ENCODE measurements at regions not wholly inside any gene's neighbourhood (a gene's known extent, or its start where the extent isn't known, plus 50 kb on each side); places are given as distances from the start of the nearest gene placed in this dataset.

DNA sequence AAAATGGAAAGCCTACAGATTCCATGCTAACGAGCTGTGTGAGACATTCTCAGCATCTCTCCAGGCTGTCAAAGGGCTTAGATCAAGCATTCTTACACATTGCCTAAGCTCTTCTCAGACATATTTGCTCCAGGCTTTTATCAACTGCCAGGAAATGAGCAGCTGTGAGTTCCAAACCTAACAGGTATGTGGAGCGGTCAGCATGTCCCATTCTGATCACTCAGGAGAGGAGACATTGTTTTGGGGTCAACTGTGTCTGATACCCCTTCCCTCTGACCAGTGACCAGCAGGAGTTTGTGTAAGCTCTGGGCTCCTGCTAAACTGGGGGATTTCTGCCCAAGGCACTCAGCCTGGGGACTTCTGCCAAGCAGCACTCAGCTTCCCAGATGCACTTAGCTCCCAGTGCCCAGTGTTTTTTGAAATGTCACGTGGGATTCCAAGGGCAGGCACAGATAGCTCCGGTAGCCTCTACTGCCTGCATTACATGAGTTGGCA is 229.1 kb downstream of the SEC61B start:
- H3K9me3 ChIP-seq (ENCODE audit: low read depth, low read length, poor library complexity, severe bottlenecking): no peaks in the 10 kb centered on the region
- no peak overlapping the region for H3K4me3 ChIP-seq (ENCODE audit: low read depth, low read length, poor library complexity, severe bottlenecking)
- CTCF ChIA-PET: no interaction called here
- DNase-seq (ENCODE audit: low spot score): no peak
- POLR2A ChIA-PET (ENCODE audit: low non-redundant PET): no interaction called here
- no peaks in the 10 kb centered on the region for H3K27me3 ChIP-seq (replicated peaks; ENCODE audit: insufficient read depth, low read depth, low read length, poor library complexity)
- no peak overlapping the region for H3K27ac ChIP-seq (ENCODE audit: low read depth, low read length, poor library complexity, severe bottlenecking)
- H3K36me3 ChIP-seq (ENCODE audit: insufficient read depth, low read length, poor library complexity, severe bottlenecking): no peaks in the 10 kb centered on the region
- BruUV-seq (replicated peaks): no TSS peak
- H3K4me1 ChIP-seq (ENCODE audit: insufficient read depth, low read length, poor library complexity, severe bottlenecking): peaks cover 4% of the 10 kb centered on the region
- intact Hi-C loops (cut with micrococcal nuclease; ENCODE audit: unreplicated experiment): no loop called here
- TF ChIP-seq, protein P1, sequence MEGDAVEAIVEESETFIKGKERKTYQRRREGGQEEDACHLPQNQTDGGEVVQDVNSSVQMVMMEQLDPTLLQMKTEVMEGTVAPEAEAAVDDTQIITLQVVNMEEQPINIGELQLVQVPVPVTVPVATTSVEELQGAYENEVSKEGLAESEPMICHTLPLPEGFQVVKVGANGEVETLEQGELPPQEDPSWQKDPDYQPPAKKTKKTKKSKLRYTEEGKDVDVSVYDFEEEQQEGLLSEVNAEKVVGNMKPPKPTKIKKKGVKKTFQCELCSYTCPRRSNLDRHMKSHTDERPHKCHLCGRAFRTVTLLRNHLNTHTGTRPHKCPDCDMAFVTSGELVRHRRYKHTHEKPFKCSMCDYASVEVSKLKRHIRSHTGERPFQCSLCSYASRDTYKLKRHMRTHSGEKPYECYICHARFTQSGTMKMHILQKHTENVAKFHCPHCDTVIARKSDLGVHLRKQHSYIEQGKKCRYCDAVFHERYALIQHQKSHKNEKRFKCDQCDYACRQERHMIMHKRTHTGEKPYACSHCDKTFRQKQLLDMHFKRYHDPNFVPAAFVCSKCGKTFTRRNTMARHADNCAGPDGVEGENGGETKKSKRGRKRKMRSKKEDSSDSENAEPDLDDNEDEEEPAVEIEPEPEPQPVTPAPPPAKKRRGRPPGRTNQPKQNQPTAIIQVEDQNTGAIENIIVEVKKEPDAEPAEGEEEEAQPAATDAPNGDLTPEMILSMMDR (conservative IDR thresholded peaks at IDR 0.05; ENCODE audit: low read depth, low read length): no peak
- no peak for TF ChIP-seq EZH2 (IDR thresholded peaks at IDR 0.05; ENCODE audit: borderline replicate concordance, low read depth, low read length, poor library complexity, severe bottlenecking)

GRCh38 chr9:99457406-99457805 is 235.3 kb downstream of the SEC61B start:
- TF ChIP-seq, protein P1 (conservative IDR thresholded peaks at IDR 0.05; ENCODE audit: low read depth, low read length): no peak
- no peak for TF ChIP-seq EZH2 (IDR thresholded peaks at IDR 0.05; ENCODE audit: borderline replicate concordance, low read depth, low read length, poor library complexity, severe bottlenecking)
- DNase-seq (ENCODE audit: low spot score): peak; percentile 84
- no peak overlapping the region for H3K4me3 ChIP-seq (ENCODE audit: low read depth, low read length, poor library complexity, severe bottlenecking)
- no peaks in the 10 kb centered on the region for H3K27me3 ChIP-seq (replicated peaks; ENCODE audit: insufficient read depth, low read depth, low read length, poor library complexity)
- BruUV-seq (replicated peaks): no TSS peak
- intact Hi-C loops (cut with micrococcal nuclease; ENCODE audit: unreplicated experiment): loop anchor here (5.0 kb wide), 2 partner anchors 160 to 365 kb away; partner anchors contain the start of gene NR4A3
- POLR2A ChIA-PET (ENCODE audit: low non-redundant PET): no interaction called here
- CTCF ChIA-PET: no interaction called here
- H3K27ac ChIP-seq (ENCODE audit: low read depth, low read length, poor library complexity, severe bottlenecking): peak overlapping the region; percentile 90
- no peaks in the 10 kb centered on the region for H3K36me3 ChIP-seq (ENCODE audit: insufficient read depth, low read length, poor library complexity, severe bottlenecking)
- H3K9me3 ChIP-seq (ENCODE audit: low read depth, low read length, poor library complexity, severe bottlenecking): no peaks in the 10 kb centered on the region
- H3K4me1 ChIP-seq (ENCODE audit: insufficient read depth, low read length, poor library complexity, severe bottlenecking): peaks cover 20% of the 10 kb centered on the region

DNA sequence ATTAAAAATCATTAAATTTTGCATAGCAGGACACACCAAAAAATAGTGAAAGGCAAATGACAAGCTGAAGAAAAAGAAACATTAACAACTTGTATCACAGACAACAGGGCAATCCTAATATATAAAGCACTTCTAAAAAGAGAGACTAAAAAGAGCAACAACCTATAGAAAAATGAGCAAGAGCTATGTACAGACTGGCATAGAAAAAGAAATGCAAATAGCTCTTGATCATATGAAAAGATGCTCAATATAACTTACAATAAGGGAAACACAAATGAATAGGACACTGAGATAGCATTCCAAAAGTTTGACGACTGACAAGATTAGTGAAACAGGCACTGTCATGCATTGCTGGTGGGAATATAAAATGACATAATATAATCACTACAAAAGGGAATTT is 235.9 kb downstream of the SEC61B start:
- POLR2A ChIA-PET (ENCODE audit: low non-redundant PET): no interaction called here
- CTCF ChIA-PET: no interaction called here
- H3K9me3 ChIP-seq (ENCODE audit: low read depth, low read length, poor library complexity, severe bottlenecking): no peaks in the 10 kb centered on the region
- TF ChIP-seq, protein P1 (conservative IDR thresholded peaks at IDR 0.05; ENCODE audit: low read depth, low read length): no peak
- TF ChIP-seq EZH2 (IDR thresholded peaks at IDR 0.05; ENCODE audit: borderline replicate concordance, low read depth, low read length, poor library complexity, severe bottlenecking): no peak
- H3K27me3 ChIP-seq (replicated peaks; ENCODE audit: insufficient read depth, low read depth, low read length, poor library complexity): no peaks in the 10 kb centered on the region
- no peak overlapping the region for H3K4me3 ChIP-seq (ENCODE audit: low read depth, low read length, poor library complexity, severe bottlenecking)
- peaks cover 20% of the 10 kb centered on the region for H3K4me1 ChIP-seq (ENCODE audit: insufficient read depth, low read length, poor library complexity, severe bottlenecking)
- DNase-seq (ENCODE audit: low spot score): peak; percentile 55
- no peaks in the 10 kb centered on the region for H3K36me3 ChIP-seq (ENCODE audit: insufficient read depth, low read length, poor library complexity, severe bottlenecking)
- no TSS peak for BruUV-seq (replicated peaks)
- peak overlapping the region; percentile 94 for H3K27ac ChIP-seq (ENCODE audit: low read depth, low read length, poor library complexity, severe bottlenecking)
- intact Hi-C loops (cut with micrococcal nuclease; ENCODE audit: unreplicated experiment): loop anchor here (5.0 kb wide), 2 partner anchors 161 to 364 kb away; partner anchors contain the start of gene NR4A3

Measured in A673 (cell line).